Glutamatergic neuron (in vitro differentiated cells): ENCODE measurements at regions not wholly inside any gene's neighbourhood (a gene's known extent, or its start where the extent isn't known, plus 50 kb on each side); places are given as distances from the start of the nearest gene placed in this dataset.

Source experiments
- DNase-seq: peaks from one replicate; pipeline ENCODE4 v3.0.0; 2022
- H3K27ac Mint-ChIP-seq: one replicate; pipeline ENCODE4 v1.8.0; 2020; ENCODE audit warnings: mild to moderate bottlenecking, mixed read lengths, inconsistent platforms; ENCODE audit not compliant: unreplicated experiment
- H3K27me3 Mint-ChIP-seq: one replicate; pipeline ENCODE4 v1.8.0; 2020; ENCODE audit warnings: mild to moderate bottlenecking, moderate library complexity, mixed read lengths, inconsistent platforms; ENCODE audit not compliant: unreplicated experiment
- H3K36me3 Mint-ChIP-seq: one replicate; pipeline ENCODE4 v1.8.0; 2020; ENCODE audit warnings: mild to moderate bottlenecking, mixed read lengths, inconsistent platforms; ENCODE audit not compliant: unreplicated experiment
- H3K4me1 Mint-ChIP-seq: one replicate; pipeline ENCODE4 v1.8.0; 2020; ENCODE audit warnings: mild to moderate bottlenecking, low read depth, mixed read lengths, inconsistent platforms; ENCODE audit not compliant: unreplicated experiment
- H3K4me3 Mint-ChIP-seq: one replicate; pipeline ENCODE4 v1.8.0; 2020; ENCODE audit warnings: mild to moderate bottlenecking, mixed read lengths, inconsistent platforms; ENCODE audit not compliant: unreplicated experiment
- H3K9me3 Mint-ChIP-seq: one replicate; pipeline ENCODE4 v1.8.0; 2020; ENCODE audit warnings: mild to moderate bottlenecking, moderate library complexity, mixed read lengths, inconsistent platforms; ENCODE audit not compliant: unreplicated experiment
- TF ChIP-seq, protein P1 (sequence below): fragments of 200-600 bp; sonication (generic); IDR thresholded peaks from one replicate; pipeline ENCODE4 v1.5.0; 2021; ENCODE audit not compliant: partially characterized antibody, unreplicated experiment

GRCh38 chr1:87781554-87781953 is 452.9 kb downstream of the LMO4 start:
- TF ChIP-seq, protein P1, sequence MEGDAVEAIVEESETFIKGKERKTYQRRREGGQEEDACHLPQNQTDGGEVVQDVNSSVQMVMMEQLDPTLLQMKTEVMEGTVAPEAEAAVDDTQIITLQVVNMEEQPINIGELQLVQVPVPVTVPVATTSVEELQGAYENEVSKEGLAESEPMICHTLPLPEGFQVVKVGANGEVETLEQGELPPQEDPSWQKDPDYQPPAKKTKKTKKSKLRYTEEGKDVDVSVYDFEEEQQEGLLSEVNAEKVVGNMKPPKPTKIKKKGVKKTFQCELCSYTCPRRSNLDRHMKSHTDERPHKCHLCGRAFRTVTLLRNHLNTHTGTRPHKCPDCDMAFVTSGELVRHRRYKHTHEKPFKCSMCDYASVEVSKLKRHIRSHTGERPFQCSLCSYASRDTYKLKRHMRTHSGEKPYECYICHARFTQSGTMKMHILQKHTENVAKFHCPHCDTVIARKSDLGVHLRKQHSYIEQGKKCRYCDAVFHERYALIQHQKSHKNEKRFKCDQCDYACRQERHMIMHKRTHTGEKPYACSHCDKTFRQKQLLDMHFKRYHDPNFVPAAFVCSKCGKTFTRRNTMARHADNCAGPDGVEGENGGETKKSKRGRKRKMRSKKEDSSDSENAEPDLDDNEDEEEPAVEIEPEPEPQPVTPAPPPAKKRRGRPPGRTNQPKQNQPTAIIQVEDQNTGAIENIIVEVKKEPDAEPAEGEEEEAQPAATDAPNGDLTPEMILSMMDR = no peak
- no peaks in the 10 kb centered on the region for H3K36me3 Mint-ChIP-seq
- DNase-seq = no peak
- H3K27me3 Mint-ChIP-seq = no peaks in the 10 kb centered on the region
- H3K9me3 Mint-ChIP-seq = no peaks in the 10 kb centered on the region
- H3K27ac Mint-ChIP-seq = no peak overlapping the region
- no peak overlapping the region for H3K4me3 Mint-ChIP-seq
- H3K4me1 Mint-ChIP-seq = no peaks in the 10 kb centered on the region

DNA sequence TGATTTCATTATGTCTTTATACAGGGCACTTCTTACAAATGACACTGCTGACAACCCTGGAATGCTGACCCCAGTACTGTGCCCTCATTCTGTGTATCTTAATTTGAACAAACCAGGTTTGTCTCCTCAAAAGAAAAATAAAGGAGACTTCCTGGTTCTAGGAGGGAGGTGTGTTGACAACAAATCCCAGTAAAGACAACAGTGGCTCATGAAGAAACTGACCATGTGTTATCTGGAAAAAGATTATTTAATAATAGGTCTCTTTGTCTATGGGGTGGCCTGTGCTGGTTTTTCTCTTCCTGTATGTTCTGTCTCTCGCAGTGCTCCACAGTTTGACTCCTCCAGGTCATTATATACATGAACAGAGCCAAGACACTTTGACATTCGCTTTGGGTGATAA is 454.6 kb downstream of the LMO4 start:
- DNase-seq = no peak
- H3K9me3 Mint-ChIP-seq = no peaks in the 10 kb centered on the region
- no peak overlapping the region for H3K27ac Mint-ChIP-seq
- H3K4me1 Mint-ChIP-seq = no peaks in the 10 kb centered on the region
- H3K36me3 Mint-ChIP-seq = no peaks in the 10 kb centered on the region
- no peak overlapping the region for H3K4me3 Mint-ChIP-seq
- H3K27me3 Mint-ChIP-seq = no peaks in the 10 kb centered on the region
- TF ChIP-seq, protein P1 = no peak

- no peaks in the 10 kb centered on the region for H3K4me1 Mint-ChIP-seq
- no peaks in the 10 kb centered on the region for H3K36me3 Mint-ChIP-seq
- no peak overlapping the region for H3K4me3 Mint-ChIP-seq
- DNase-seq = no peak
- H3K27me3 Mint-ChIP-seq = no peaks in the 10 kb centered on the region
- no peak overlapping the region for H3K27ac Mint-ChIP-seq
- H3K9me3 Mint-ChIP-seq = no peaks in the 10 kb centered on the region
- TF ChIP-seq, protein P1 = no peak
Measured at GRCh38 chr1:87785386-87785785, 456.7 kb downstream of the LMO4 start.

DNA sequence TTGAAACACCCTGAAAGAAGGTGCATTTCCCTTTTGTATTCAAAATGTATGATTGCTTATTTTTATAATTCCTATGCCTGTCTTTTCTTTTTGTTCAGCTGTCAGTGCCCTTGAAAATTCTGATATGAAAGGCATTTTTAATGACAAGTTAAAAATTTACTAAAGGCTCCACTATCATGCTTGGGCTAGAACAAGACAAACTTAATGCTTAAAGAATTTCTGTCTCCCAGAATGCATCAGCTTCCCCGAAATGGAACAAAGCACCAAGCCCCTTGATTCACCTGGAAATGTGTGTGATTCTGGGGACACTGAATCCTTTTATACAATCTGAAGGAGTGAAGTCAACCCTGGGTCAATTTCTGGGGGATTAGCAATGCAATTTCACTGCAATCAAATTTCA is 457.5 kb downstream of the LMO4 start:
- Mint-ChIP-seq H3K27ac (no peak overlapping the region), H3K4me3 (no peak overlapping the region), H3K9me3 (peaks cover under 1% of the 10 kb centered on the region), H3K27me3 (no peaks in the 10 kb centered on the region), H3K36me3 (no peaks in the 10 kb centered on the region), H3K4me1 (no peaks in the 10 kb centered on the region)
- TF ChIP-seq, protein P1 = no peak
- DNase-seq = no peak

GRCh38 chr1:87786861-87787545 is 458.3 kb downstream of the LMO4 start:
- H3K36me3 Mint-ChIP-seq = no peaks in the 10 kb centered on the region
- no peaks in the 10 kb centered on the region for H3K4me1 Mint-ChIP-seq
- H3K27ac Mint-ChIP-seq = no peak overlapping the region
- no peaks in the 10 kb centered on the region for H3K27me3 Mint-ChIP-seq
- H3K9me3 Mint-ChIP-seq = peaks cover 2% of the 10 kb centered on the region
- DNase-seq = no peak
- no peak overlapping the region for H3K4me3 Mint-ChIP-seq
- TF ChIP-seq, protein P1 = no peak
